NCI-H69 (cell line): ENCODE measurements at regions not wholly inside any gene's neighbourhood (a gene's known extent, or its start where the extent isn't known, plus 50 kb on each side); places are given as distances from the start of the nearest gene placed in this dataset.
A peak's percentile ranks its signal among the peaks of the same experiment; 100 is the strongest.
"Not testable (repeated sequence)": the region's sequence is repeated elsewhere in the genome, so short reads cannot be mapped to it uniquely, and the experiment has no call there.

Experiments used
- DNase-seq: peaks from one replicate; lab custom pipeline; 2025; lab: John Stamatoyannopoulos, UW

DNA sequence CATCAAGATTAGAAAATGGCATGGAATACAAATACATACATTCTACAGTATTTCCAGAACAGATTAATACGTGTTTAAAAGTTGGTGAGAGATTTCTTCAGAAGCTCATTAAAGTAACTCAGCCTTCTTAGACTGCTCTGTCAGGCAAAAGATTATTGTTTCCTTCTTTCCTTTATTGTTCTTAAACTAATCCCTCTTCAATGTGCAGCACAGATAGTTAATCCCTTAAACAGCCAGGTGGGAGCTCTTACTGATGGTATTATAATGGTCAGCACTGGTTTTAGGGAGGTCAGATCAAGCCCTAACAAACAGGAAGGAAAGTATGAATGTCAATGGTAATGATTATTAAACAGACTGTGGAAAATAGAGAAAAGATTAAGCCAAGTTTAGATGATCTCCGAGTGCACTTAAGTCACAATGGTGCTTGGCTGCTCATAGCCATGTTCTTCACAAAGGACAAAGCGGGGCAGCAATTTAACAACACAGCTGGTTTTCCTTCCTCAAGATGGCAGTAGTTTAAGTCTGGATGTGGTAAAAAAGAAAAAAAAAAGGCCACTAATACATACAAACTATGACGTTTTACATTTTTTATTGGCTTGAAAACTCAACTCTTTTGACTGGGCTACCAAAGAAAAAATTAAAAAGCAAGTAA is 992.6 kb downstream of the PCDH9 start:
- DNase-seq = no peak

DNA sequence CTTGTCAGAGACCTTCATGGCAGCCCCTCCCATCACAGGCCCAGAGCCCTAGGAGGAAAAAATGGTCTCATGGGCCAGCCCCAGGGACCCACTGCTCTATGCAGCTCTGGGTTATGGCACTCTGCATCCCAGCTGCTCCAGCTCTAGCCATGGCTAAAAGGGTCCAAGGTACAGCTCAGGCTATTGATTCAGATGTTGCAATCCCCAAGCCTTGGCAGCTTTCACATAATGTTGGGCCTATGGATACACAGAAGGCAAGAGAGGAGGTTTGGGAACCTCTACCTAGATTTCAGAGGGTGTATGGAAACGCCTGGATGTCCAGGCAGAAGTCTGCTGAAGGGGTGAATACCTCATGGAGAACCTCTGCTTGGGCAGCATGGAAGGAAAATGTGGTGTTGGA is 996.0 kb downstream of the PCDH9 start:
- DNase-seq = no peak

DNA sequence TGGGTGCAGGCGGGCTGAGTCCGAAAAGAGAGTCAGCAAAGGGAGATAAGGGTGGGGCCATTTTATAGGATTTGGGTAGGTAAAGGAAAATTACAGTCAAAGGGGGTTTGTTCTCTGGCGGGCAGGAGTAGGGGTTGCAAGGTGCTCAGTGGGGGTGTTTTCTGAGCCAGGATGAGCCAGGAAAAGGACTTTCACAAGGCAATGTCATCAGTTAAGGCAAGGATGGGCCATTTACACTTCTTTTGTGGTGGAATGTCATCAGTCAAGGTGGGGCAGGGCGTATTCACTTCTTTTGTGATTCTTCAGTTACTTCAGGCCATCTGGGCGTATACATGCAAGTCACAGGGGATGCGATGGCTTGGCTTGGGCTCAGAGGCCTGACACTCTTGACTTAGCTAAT is 998.2 kb downstream of the PCDH9 start:
- not testable (repeated sequence) for DNase-seq

DNA sequence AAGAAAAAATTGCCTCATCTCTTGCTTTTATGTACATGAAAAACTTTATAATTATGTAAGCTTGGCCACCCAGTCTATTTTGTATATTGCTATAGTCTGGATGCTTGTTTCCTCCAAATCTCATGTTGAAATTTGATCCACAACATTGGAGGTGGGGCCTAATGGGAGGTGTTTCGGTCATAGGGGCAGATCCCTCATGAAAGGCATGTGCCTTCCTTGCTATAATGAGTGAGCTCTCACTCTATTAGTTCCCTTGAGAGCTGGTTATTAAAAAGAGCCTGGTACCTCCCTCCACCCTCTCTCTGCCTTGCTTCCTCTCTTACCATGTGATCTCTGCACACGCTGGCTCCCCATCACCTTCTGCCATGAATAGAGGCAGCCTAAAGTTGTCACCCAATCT is 1005.1 kb downstream of the PCDH9 start:
- peak; percentile 73 for DNase-seq

DNA sequence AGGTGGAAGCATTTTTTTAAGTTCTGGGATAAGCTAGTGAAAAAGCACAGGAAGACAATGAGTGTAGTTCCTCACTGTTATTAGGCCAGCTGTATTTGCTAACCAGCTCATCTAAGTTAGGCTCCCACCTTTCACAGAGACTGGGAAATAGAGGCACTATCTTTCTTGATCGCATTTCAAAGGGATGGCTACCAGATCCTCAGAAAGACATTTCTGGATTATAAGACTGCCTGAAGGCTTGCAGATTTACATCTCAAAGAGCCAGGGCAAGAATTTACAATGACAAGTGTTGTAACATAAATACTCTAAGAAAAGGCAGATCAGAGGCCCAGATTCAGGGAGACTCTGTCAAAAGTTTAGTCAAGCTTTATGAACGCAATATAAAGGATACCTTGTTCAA is 1005.5 kb downstream of the PCDH9 start:
- peak; percentile 25 for DNase-seq

DNA sequence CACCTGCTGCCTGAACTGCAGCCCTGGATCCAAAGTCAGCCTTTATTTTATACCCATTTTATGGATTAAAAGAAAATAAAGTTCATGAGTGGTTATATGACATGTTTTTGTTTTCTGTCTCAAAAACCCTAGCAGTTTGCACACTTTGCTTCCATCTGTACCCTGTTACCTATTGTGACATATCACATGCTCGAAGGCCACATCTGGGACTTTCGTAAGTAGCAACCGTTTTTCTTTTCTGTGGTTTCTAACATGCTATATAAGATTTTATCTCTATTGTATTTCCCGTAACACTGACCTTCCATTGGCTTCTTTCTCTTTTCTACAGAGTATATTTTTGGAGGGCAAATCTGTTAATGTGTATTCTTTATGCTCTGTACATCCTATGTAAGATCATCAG is 1007.2 kb downstream of the PCDH9 start:
- DNase-seq = no peak

DNA sequence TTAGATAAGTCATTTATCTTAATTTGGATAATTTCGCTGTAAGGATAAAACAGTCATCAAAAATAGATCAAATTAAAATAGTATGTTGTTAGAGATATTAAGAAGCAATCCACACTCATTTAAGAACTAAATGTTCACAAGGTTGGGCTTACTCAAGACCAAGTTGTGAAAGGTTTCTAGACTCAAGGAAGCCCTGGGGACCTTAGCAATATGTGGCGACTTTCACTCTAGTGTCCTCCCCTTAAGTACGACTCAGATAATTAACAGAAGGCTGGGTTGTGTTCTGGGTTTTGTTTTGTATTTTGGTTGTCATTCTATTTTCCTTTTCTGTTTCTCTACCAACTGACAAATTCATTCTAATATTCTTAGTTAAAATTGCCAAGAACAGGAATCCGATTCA is 1008.0 kb downstream of the PCDH9 start:
- DNase-seq = no peak

DNA sequence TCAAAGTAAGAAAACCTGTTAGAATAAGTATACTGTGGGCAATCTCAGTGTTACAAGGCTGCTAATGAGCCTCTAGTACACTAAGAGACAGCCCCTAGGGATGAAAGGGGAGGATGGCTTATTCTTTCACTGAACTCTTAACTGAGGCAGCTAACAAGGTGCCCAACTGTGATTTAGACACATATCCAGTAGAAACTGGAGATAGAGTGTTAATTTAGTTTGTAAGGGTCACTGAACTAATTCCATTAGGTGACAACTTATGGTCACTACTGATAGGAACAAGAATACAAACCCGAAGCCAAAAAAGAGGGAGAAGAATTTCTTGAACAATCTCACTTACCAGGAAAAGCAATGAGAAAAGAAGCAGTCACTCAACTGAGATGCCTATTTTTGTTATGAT is 1010.6 kb downstream of the PCDH9 start:
- peak; percentile 91 for DNase-seq

DNA sequence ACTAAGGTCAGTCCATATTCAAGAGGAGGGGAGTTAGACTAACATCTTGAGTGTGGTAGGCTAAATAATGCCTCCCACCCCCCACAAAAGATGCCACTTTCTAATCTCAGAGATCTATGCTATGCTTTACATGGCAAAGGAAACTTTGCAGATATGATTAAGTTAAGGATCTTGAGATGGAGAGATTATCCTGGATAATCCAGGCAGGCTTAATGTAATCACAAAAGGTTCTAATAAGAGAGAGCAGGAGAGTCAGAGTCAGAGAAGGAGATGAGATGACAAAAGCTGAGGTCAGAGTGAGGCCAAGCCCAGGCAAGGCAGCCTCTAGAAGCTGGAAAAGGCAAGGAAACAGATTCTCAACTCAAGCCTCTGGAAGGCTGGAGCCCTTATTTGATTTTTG is 1011.6 kb downstream of the PCDH9 start:
- peak; percentile 35 for DNase-seq

DNA sequence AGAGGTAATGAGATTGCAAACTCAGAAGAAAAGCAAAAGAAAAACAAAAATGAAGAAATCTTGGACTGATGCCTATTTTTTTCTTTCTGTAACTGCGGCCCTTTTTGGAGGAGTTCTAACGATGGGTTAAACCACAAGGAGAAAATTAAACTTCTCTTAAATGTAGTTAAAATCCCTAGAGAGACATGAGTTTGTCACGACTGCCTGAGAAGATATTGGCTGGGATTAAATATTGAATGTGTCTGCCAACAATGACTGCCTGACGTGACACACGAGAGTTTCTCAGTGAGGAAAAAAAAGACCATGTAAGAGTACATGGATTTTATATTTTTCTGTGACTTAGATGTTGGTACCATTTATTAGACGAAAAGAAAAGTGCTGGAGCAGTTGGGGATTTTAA is 1013.4 kb downstream of the PCDH9 start:
- no peak for DNase-seq

DNA sequence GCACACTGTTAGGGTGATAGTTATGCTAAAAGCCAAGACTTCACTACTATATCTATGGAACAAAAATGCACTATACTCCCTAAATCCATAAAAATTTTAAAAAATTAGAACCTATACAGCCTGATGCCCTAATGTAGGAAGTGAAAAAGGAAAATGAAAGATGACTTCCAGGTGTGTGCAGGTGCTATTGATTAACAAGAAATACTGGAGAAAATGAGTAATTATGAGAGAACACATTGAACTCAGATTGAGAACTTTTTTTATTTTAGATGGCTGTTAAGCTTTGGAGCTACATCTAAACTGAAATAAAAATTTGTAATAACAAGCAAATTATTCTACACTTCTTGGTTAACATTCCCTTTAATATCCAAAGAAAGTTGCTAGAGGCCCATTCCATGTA is 1015.7 kb downstream of the PCDH9 start:
- DNase-seq = no peak

DNA sequence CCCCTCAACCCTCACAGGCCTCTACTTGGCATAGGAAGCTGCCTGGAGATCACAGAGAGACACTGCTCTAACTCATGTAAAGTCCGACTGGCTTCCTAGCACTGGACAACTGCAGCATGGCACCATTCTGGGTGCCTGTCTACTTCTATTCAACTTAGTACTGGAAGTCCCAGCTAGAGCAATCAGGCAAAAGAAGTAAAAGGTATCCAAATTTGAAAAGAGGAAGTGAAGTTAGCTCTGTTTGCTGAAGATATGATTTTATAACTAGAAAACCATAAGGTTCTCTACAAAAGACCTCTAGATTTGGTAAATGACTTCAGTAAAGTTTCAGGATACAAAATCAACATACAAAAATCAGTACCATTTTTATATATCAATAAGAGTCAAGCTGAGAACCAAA is 1017.6 kb downstream of the PCDH9 start:
- no peak for DNase-seq

DNA sequence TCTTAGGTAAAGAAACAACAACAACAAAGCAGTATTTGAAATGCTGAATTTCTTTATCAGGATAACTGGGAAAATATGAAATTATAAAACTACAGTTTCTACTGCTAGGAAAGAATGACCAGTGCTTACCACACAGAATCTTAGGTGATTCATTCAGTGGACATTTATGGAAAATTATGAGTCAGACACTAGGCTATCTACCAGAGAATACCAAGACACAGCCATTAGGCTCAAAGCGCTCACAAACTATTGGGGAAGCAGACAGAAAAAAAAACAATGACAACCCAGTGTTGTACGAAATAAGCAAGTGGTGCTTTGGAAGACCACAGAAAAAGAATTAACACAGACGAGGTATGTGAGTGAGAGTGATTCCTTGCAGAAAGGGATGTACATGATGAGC is 1019.5 kb downstream of the PCDH9 start:
- DNase-seq = no peak

DNA sequence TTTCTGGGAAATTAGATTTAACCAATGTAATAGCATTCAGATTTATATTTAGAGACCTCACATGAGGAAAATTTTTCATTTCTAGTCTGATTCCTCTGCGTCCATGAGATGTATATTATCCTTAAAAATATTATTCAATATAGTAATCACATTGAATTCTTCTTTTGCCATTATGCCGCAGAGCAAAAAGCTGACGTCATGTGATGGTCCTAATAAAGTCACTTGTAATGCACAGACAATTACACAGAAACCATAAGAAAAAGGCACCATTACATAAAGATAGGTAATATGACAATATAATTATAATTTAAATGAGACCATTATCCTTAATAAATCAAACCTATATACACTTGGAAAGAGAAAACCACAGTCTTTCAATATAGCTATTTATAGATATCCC is 1021.5 kb downstream of the PCDH9 start:
- DNase-seq = no peak

DNA sequence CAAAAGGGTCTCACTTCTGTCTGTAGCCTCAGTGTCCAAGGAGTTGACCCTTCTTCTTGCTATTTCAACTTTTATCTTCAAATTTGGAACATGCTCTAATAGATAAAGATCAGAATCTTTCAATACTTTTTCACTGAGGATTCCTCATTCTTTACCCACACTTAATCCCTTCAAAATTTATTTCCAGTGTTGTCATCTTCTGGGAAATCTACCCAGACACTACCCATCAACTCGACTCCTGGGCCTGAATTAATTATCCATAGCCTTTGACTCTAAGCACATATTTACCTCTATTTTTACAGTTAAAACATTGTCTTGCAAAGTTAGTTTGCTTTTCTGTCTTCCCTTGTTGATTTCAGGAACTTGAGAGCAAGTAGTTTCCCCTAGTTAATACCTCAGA is 1022.5 kb downstream of the PCDH9 start:
- DNase-seq = no peak

DNA sequence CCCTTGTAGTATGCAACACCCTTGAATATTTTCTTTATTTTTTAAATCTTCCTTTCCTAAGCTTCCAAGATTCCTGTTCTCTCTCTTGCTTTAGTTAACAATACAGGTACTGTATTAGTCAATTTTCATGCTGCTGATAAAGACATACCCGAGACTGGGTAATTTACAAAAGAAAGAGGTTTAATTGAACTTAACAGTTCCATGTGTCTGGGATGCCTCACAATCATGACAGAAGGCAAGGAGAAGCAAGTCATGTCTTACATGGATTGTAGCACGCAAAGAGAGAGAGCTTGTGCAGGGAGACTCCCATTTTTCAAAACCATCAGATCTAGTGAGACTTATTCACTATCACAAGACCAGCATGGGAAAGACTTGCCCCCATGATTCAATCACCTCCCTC is 1024.3 kb downstream of the PCDH9 start:
- DNase-seq = no peak

DNA sequence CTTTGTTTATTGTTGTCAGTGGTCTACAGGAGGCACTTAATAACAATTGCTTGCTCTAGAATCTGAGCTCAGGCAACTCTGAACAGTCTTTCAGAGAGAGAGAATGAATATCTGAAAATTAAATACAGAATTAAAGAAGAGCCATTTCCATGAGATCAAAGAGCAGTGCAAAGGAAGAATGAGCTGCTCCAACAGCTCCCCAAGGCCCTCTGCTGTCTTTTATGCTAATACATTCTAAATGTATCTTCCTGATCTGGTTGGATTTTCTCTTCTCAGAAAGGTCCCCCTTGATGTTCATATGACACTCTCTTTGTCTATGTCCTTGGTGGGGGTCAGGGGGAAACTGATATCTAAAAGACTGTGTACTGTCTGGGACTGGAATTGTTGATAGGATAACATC is 1029.6 kb downstream of the PCDH9 start:
- peak; percentile 35 for DNase-seq

DNA sequence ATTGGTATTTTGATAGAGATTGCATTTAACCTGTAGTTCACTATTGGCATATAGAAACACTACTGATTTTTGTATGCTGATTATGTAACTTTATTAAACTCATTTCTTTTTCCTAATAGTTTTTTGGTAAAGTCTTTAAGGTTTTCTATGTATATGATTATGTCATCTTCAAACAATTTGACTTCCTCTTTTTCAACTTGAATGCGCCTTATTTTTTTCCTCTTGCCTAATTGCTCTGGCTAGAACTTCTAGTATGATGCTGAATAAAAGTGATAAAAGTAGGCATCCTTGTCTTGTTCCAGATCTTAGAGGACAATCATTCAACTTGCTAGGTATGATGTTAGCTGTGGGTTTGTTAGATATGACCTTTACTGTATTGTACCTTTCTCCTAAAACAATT is 1034.9 kb downstream of the PCDH9 start:
- no peak for DNase-seq

DNA sequence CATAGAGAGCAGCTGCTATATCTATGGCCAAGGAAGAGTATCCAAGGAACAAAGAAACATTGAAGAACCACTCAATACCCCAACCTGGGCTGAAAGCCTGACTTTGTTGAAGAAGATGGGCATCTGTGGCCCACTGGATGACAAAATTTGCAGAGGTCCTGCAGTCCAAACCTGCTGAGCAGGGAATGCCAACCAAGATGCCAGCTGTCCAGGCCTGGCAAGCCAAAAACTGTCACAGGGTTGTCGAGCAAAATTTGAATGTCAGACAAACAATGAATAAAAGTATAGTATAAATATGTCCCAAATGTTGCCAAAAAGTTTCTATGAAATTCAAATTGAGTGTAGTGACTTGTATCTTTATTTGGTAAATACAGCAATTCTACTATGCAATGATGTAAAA is 1040.2 kb downstream of the PCDH9 start:
- no peak for DNase-seq

DNA sequence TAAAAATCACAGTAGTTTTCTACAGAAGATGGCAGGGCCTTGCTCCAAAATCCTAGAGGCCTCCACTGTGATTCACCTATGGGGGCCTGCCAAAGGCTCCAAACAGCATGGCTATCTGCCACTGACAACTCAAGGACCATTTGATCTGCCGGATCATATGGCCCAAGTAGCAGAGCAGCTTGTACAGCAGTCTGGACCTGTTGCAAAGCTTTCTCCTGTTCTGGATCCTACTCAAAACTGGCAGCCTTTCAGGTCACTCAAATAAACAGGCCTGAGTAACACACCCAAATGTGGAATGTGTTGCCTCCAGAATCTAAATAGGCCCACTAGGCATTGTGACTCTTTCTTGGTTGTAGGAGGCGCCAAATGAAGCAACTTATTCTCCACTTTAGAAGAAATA is 1049.3 kb downstream of the PCDH9 start:
- no peak for DNase-seq

DNA sequence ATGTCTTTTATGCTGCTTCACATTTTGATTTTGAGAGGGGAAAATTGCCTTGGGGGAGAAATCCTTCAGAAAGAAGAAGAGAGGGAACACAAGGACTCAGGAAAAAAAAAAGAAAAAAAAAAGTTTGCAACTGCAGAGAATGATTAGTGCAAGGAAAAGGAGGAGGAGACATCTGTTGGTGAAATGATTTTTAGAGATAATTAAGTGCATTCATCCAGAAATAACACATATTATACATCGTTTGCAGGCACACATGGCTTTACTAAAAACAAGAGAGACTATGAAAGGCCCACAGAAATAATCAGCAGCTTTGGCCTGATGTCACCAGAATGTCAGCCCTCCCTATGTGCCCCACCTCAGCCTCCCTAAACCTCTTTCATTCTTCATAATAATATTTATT is 1058.2 kb downstream of the PCDH9 start:
- DNase-seq = peak; percentile 87

DNA sequence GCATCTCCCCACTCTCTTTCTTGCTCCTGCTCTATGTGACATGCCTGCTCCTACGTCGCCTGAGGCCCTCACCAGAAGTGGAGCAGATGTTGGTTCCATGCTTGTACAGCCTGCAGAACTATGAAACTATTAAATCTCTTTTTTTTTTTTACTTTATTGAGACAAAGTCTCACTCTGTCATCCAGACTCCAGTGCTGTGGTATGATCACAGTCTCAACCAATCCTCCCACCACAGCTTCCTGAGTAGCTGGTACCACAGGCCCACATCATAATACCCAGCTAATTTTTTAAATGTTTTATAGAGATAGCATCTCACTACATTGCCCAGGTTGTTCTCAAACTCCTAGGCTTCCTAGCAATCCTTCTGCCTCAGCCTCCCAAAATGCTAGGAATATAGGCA is 1067.7 kb downstream of the PCDH9 start:
- no peak for DNase-seq

DNA sequence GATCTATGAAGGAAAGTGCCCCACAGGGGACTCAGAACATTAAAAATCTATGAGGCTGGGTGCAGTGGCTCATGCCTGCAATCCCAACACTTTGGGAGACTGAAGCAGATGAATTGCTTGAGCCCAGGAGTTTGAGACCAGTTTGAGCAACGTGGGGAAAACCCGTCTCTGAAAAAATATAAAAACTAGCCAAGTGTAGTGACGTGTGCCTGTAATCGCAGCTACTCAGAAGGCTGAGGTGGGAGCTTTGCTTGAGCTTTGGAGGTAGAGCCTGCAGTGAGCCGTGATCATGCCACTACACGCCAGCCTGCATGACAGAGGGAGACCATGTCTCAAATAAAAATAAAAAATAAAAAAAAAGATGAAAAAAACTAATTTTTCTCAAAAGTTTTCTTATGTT is 1070.6 kb downstream of the PCDH9 start:
- peak; percentile 33 for DNase-seq

DNA sequence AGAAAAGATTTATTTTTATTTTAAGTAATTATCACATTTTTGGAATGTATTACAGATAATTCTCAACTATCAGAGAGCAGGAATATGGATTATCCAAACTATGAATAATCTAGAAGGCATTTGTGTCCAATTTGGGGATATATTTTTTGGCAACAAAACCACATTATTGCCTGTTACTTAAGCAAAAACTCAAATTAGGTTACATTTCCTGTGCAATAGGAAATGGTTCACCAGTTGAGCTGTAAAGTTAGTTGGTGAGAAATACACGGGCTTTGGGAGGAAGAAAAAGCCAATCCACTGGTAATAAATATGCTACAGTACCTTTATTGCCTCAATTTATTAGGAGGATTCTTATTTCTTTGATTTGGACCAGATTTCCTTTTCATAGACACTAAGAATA is 1075.2 kb downstream of the PCDH9 start:
- DNase-seq = no peak

DNA sequence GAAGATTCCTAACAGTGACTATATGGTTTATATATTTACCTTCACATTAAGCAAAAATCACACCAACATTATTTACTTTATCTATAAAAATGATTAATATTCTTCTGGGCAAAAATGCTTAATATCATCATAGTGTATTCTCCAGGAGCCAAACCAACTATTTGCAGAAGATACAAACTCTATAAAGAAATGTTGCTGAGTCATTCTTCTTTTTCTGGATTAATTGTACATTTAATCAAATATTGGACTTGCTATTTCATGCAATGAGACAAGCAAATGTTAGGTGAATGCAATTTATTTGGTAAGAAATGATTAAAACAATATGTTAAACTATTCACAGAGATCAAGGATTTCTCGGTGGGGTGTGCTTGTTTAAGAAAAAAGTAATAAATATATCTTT is 1075.8 kb downstream of the PCDH9 start:
- DNase-seq = no peak
